C4-2B (cell line): ENCODE measurements at regions not wholly inside any gene's neighbourhood (a gene's known extent, or its start where the extent isn't known, plus 50 kb on each side); places are given as distances from the start of the nearest gene placed in this dataset.
"Not testable (repeated sequence)": the region's sequence is repeated elsewhere in the genome, so short reads cannot be mapped to it uniquely, and the experiment has no call there.

Experiments used
- ZFX ChIP-seq: fragments of 450-650 bp; IDR thresholded peaks from 2 replicates; pipeline ENCODE4 v1.6.1; 2017
- TF ChIP-seq, protein P1 (sequence below): fragments of 450-650 bp; conservative IDR thresholded peaks from 2 replicates; pipeline ENCODE4 v1.5.1; 2017; ENCODE audit warnings: mild to moderate bottlenecking

DNA sequence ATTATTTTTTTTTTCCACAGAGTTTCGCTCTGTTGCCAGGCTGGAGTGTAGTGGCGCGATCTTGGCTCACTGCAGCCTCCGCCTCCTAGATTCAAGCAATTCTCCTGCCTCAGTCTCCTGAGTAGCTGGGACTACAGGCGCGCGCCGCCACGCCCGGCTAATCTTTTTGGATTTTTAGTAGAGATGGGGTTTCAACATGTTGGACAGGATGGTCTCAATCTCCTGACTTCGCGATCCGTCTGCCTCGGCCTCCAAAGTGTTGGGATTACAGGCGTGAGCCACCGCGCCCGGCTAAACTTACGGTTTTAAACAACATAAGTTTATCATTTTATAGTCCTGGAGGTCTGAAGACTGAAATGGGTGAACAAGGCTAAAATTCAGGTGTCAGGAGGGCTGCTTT lies 133.9 kb downstream of the AREG start:
- TF ChIP-seq, protein P1, sequence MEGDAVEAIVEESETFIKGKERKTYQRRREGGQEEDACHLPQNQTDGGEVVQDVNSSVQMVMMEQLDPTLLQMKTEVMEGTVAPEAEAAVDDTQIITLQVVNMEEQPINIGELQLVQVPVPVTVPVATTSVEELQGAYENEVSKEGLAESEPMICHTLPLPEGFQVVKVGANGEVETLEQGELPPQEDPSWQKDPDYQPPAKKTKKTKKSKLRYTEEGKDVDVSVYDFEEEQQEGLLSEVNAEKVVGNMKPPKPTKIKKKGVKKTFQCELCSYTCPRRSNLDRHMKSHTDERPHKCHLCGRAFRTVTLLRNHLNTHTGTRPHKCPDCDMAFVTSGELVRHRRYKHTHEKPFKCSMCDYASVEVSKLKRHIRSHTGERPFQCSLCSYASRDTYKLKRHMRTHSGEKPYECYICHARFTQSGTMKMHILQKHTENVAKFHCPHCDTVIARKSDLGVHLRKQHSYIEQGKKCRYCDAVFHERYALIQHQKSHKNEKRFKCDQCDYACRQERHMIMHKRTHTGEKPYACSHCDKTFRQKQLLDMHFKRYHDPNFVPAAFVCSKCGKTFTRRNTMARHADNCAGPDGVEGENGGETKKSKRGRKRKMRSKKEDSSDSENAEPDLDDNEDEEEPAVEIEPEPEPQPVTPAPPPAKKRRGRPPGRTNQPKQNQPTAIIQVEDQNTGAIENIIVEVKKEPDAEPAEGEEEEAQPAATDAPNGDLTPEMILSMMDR = not testable (repeated sequence)
- TF ChIP-seq ZFX = not testable (repeated sequence)
